ENCODE measurements at regions not wholly inside any gene's neighbourhood (a gene's known extent, or its start where the extent isn't known, plus 50 kb on each side); places are given as distances from the start of the nearest gene placed in this dataset.

DNA sequence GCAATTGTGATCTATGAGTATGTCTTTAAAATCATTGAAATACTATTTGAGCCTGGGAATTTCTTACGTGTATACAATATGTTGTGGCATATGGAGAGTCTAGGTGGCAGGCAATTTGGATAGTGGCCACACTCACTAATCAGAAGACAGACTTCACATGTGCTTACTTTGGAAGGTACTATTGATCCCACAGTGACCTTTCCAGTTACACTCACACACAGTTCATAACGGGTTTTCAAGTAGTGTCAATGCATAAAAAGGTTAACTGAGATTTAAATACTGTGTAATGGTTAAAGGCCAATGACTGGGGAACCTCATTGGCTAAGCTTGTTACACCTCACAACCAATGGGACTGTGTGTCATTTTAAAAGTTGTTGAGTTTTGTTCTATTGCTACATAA lies 783.2 kb downstream of the RPA4 start:
- TF ChIP-seq POLR2AphosphoS5 (IDR thresholded peaks at IDR 0.05; ENCODE audit: borderline replicate concordance, low read depth, low read length): no peak
- no peak for TF ChIP-seq EZH2 (IDR thresholded peaks at IDR 0.05)
- no peak for TF ChIP-seq FOXP2 (optimal IDR thresholded peaks at IDR 0.05; ENCODE audit: control extremely low read depth, extremely low read length, insufficient read depth)
